Activated CD8-positive, alpha-beta T cell treated with anti-CD3 and anti-CD28 coated beads for 36 hours (primary cell): ENCODE measurements at regions not wholly inside any gene's neighbourhood (a gene's known extent, or its start where the extent isn't known, plus 50 kb on each side); places are given as distances from the start of the nearest gene placed in this dataset.

Experiments used
- ATAC-seq: fragments of 200-7000 bp; cut with Tn5 transposase; one replicate; pipeline ENCODE4 v1.10.0; 2021; ENCODE audit warnings: mild to moderate bottlenecking, moderate library complexity
- CTCF ChIA-PET: fragments of 350-600 bp; sonication (Branson Sonifier 250); formaldehyde crosslinking; loops from one replicate; lab custom pipeline; 2021; ENCODE audit warnings: antibody characterized with exemption; lab: Charles Lee
- POLR2A ChIA-PET: fragments of 350-600 bp; sonication (Branson Sonifier 250); formaldehyde crosslinking; loops from one replicate; lab custom pipeline; 2021; ENCODE audit warnings: antibody characterized with exemption; lab: Charles Lee
- DNase-seq: peaks from one replicate; pipeline ENCODE4 v3.0.0-alpha.2; 2020
- H3K27ac Mint-ChIP-seq: one replicate; pipeline ENCODE4 v1.8.0; 2021; ENCODE audit warnings: mild to moderate bottlenecking, mixed read lengths
- H3K27me3 Mint-ChIP-seq: one replicate; pipeline ENCODE4 v1.8.0; 2021; ENCODE audit warnings: mixed read lengths
- H3K36me3 Mint-ChIP-seq: one replicate; pipeline ENCODE4 v1.8.0; 2021; ENCODE audit warnings: low read depth, mixed read lengths
- H3K4me1 Mint-ChIP-seq: one replicate; pipeline ENCODE4 v1.8.0; 2021; ENCODE audit warnings: low read depth, mixed read lengths
- H3K4me3 Mint-ChIP-seq: one replicate; pipeline ENCODE4 v1.8.0; 2021; ENCODE audit warnings: mild to moderate bottlenecking, moderate library complexity, mixed read lengths
- H3K9me3 Mint-ChIP-seq: one replicate; pipeline ENCODE4 v1.8.0; 2021; ENCODE audit warnings: mixed read lengths
- intact Hi-C: fragments of 100-400 bp; cut with micrococcal nuclease; formaldehyde crosslinking; loops from one replicate; pipeline ENCODE4 v1.10.0; 2022
- TF ChIP-seq, protein P1 (sequence below): fragments of 200-600 bp; IDR thresholded peaks from one replicate; pipeline ENCODE4 v1.8.0; 2022; ENCODE audit warnings: antibody characterized with exemption, mild to moderate bottlenecking

DNA sequence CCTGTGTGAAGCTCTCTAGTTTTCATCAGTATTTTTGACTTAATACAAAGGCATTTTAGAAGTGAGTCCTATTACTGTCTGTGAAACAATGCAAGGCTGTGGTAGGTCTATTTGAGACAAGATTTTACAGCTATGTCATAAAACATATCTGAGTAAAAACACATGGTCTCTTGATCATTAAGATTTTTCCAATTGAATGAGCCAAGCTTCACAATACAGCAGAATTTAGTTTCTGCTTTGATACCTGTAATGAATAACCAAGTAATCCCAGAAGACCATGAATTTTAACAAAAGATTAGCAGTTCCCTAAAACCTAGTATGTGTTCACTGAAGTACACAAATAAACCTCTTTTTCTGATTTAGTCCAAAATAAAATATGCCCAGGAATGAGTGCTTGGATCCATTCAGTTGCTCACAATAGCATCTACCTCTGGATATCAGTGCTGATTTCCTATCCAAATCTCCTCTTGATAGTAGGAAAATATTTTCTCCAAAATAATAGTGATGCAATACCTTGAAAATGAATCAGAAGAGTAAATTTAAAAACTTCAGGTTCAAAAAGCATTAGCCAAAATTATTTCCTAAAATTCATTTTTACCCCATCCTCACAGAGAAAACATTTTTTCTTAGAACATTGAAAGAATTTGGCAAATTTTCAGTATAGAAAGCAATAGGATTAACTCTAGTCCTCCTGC, 533.5 kb upstream of the SGCG start:
- Mint-ChIP-seq H3K27ac (no peak overlapping the region), H3K9me3 (peaks cover 4% of the 10 kb centered on the region), H3K4me1 (no peaks in the 10 kb centered on the region), H3K36me3 (no peaks in the 10 kb centered on the region), H3K4me3 (no peak overlapping the region), H3K27me3 (no peaks in the 10 kb centered on the region)
- TF ChIP-seq, protein P1, sequence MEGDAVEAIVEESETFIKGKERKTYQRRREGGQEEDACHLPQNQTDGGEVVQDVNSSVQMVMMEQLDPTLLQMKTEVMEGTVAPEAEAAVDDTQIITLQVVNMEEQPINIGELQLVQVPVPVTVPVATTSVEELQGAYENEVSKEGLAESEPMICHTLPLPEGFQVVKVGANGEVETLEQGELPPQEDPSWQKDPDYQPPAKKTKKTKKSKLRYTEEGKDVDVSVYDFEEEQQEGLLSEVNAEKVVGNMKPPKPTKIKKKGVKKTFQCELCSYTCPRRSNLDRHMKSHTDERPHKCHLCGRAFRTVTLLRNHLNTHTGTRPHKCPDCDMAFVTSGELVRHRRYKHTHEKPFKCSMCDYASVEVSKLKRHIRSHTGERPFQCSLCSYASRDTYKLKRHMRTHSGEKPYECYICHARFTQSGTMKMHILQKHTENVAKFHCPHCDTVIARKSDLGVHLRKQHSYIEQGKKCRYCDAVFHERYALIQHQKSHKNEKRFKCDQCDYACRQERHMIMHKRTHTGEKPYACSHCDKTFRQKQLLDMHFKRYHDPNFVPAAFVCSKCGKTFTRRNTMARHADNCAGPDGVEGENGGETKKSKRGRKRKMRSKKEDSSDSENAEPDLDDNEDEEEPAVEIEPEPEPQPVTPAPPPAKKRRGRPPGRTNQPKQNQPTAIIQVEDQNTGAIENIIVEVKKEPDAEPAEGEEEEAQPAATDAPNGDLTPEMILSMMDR, result no peak
- ChIA-PET POLR2A (interaction anchor here (0.6 kb wide), 1 partner anchor 937 kb away, joined by 3 read pairs; no protein-coding TSS in a partner anchor), CTCF (no interaction called here)
- intact Hi-C loops, result no loop called here
- DNase-seq (no peak), ATAC-seq (no peak)

DNA sequence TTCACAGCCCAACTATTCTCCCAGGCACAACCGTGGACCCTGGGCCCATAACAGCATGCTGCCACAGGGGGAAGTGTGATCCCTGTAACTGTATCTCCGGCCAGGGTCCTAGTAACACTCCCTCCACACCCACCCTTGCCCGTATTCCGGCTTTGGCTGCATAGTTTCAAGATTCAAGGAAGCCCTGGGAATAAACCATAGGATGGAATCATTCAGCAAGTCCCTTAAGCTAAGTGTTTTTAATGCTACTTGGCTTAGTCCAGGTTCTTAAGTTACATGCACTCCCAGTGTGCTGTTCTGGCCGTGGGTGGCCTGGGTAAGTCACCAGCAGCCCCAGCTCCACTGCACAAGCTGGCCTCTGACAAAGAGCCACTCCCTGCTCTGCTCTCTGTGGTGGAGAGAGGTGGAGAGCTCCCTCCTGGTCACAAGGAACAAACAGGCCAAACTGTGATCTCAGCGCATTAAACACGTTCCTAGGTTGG, 532.4 kb upstream of the SGCG start:
- DNase-seq, result no peak
- no peaks in the 10 kb centered on the region for H3K9me3 Mint-ChIP-seq
- ChIA-PET POLR2A (no interaction called here), CTCF (no interaction called here)
- TF ChIP-seq, protein P1, result no peak
- intact Hi-C loops, result no loop called here
- no peaks in the 10 kb centered on the region for H3K27me3 Mint-ChIP-seq
- no peak overlapping the region for H3K4me3 Mint-ChIP-seq
- ATAC-seq, result no peak
- H3K4me1 Mint-ChIP-seq, result no peaks in the 10 kb centered on the region
- no peaks in the 10 kb centered on the region for H3K36me3 Mint-ChIP-seq
- no peak overlapping the region for H3K27ac Mint-ChIP-seq

DNA sequence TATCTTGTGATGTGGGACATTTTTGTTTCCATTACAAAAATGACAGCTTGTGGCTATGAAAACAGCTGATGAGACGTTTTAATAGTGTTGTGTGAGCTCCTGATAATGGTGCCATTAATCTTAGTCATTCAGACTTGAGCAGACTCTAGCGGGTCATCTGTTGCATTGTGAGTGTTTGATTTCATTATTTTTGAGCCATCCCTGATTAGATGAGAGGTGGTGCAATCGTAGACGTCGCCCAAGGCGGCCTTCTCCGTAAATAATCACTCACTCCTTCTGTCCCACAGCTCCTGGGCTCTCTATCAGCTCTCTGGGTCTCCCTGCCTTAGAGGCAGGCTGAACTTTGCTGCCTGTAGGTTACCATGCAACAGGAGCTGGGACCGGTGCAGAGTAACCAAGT, 528.0 kb upstream of the SGCG start:
- Mint-ChIP-seq H3K36me3 (no peaks in the 10 kb centered on the region), H3K27ac (no peak overlapping the region), H3K9me3 (no peaks in the 10 kb centered on the region), H3K4me3 (no peak overlapping the region), H3K27me3 (no peaks in the 10 kb centered on the region), H3K4me1 (no peaks in the 10 kb centered on the region)
- DNase-seq, result no peak
- TF ChIP-seq, protein P1, result no peak
- ChIA-PET CTCF (no interaction called here), POLR2A (no interaction called here)
- intact Hi-C loops, result no loop called here
- ATAC-seq, result no peak

DNA sequence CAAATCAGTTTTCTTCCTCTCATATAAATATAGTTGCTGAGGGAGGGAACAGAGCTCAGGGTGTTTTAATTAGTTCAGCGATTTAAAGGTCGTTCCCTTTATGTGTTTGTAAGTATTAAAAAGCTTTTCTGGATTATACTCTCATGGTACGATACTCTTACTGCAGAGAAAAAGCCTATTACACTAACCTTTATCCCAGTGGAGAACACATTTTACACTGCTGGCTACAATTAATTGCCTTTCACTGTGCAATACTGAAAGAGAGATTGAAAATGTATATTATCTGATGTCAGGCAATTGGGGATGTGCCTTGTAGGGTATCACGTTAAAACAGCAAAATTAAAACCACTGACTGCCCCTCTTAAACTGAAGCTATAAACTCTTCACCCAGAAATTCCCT, 526.9 kb upstream of the SGCG start:
- ChIA-PET CTCF (no interaction called here), POLR2A (no interaction called here)
- no peaks in the 10 kb centered on the region for H3K4me1 Mint-ChIP-seq
- no peaks in the 10 kb centered on the region for H3K9me3 Mint-ChIP-seq
- ATAC-seq (no peak), DNase-seq (no peak)
- H3K27ac Mint-ChIP-seq, result no peak overlapping the region
- no peaks in the 10 kb centered on the region for H3K36me3 Mint-ChIP-seq
- no peaks in the 10 kb centered on the region for H3K27me3 Mint-ChIP-seq
- intact Hi-C loops, result no loop called here
- H3K4me3 Mint-ChIP-seq, result no peak overlapping the region
- TF ChIP-seq, protein P1, result no peak

DNA sequence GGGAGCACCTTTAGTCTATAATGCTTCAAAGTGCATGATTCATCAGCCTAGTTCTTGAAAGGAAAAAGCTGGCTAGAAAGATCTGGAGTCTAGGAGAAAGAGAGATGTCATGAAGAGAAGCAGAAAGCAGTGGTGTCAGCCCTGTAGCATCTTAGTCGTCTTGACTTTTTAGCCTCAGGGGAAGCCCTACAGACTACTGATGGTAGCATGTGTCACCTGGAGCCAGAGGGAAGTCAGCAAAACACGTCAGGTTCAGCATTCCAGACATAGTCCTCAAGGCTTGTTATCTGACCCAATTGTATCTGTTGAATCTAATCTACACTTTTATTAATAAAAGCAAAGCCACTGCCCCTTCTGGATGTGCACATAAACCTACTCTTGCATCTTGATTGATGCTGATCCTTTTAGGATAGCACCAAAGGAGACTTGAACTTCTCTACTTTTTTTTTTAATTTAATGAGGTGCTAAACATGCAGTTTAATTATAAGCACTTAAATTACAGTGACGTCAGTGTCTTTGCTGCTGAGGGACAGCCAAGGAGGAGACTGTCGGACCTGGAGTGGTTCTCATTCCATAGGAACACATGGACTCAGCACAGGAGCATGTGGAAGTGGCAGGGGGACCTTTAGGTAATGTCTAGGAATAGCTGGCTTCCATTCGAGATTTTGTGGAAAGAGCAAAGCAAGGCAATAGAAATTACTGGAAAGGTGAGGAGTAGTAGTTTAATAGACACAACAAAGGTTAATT, 525.5 kb upstream of the SGCG start:
- Mint-ChIP-seq H3K27ac (no peak overlapping the region), H3K36me3 (no peaks in the 10 kb centered on the region), H3K27me3 (no peaks in the 10 kb centered on the region), H3K9me3 (no peaks in the 10 kb centered on the region), H3K4me1 (no peaks in the 10 kb centered on the region), H3K4me3 (no peak overlapping the region)
- DNase-seq (no peak), ATAC-seq (no peak)
- intact Hi-C loops, result no loop called here
- POLR2A ChIA-PET, result no interaction called here
- TF ChIP-seq, protein P1, result no peak
- CTCF ChIA-PET, result no interaction called here
